Heart left ventricle (tissue), 16 donors: ENCODE measurements at regions not wholly inside any gene's neighbourhood (a gene's known extent, or its start where the extent isn't known, plus 50 kb on each side); places are given as distances from the start of the nearest gene placed in this dataset.

Experiments
- ATAC-seq, 4 donors: fragments of 200-7000 bp; cut with Tn5 transposase; one replicate each; pipeline ENCODE4 v1.9.1; 2020 to 2022; ENCODE audit warnings: moderate library complexity in 4 of 4, mild to moderate bottlenecking in 3 of 4, moderate number of reproducible peaks in 1 of 4
- DNase-seq, 5 donors: peaks; one replicate each; pipeline ENCODE4 v3.0.0-alpha.2; 2020
- H3K27ac ChIP-seq, 12 donors: fragments of 200-600 bp; sonication (generic) in 4 of 12; one replicate each; pipeline versions ENCODE4 v1.5.0 to v1.8.0; 2016 to 2022; ENCODE audit warnings: mild to moderate bottlenecking in 2 of 12
- H3K27me3 ChIP-seq, 9 donors: fragments of 200-600 bp; sonication (generic) in 2 of 9; one replicate each; pipeline versions ENCODE4 v1.5.1 to v1.8.0; 2016 to 2022; ENCODE audit warnings: mild to moderate bottlenecking in 3 of 9
- H3K36me3 ChIP-seq, 9 donors: fragments of 200-600 bp; sonication (generic) in 2 of 9; one replicate each; pipeline versions ENCODE4 v1.5.0 to v1.8.0; 2018 to 2022; ENCODE audit warnings: mild to moderate bottlenecking in 2 of 9
- H3K4me1 ChIP-seq, 12 donors: fragments of 200-600 bp; sonication (generic) in 4 of 12; one replicate each; pipeline versions ENCODE4 v1.5.0 to v1.8.0; 2016 to 2022; ENCODE audit warnings: mild to moderate bottlenecking in 3 of 12
- H3K4me3 ChIP-seq, 12 donors: fragments of 200-600 bp; sonication (generic) in 4 of 12; one replicate each; pipeline versions ENCODE4 v1.5.0 to v1.8.0; 2017 to 2022; ENCODE audit warnings: mild to moderate bottlenecking in 9 of 12, moderate library complexity in 4 of 12
- H3K9me3 ChIP-seq, 12 donors: fragments of 200-600 bp; sonication (generic) in 4 of 12; one replicate each; pipeline versions ENCODE4 v1.5.0 to v1.8.0; 2016 to 2022; ENCODE audit warnings: mild to moderate bottlenecking in 1 of 12
- CTCF ChIP-seq, 12 donors: fragments of 200-600 bp; sonication (generic) in 4 of 12; IDR thresholded peaks; one replicate each; pipeline versions ENCODE4 v1.5.0 to v1.8.0; 2018 to 2022; ENCODE audit warnings: antibody characterized with exemption in 12 of 12, mild to moderate bottlenecking in 5 of 12
- POLR2A ChIP-seq, 2 donors: fragments of 450-650 bp; IDR thresholded peaks; one replicate each; pipeline ENCODE4 v1.6.1; 2017; ENCODE audit warnings: antibody characterized with exemption in 2 of 2, mild to moderate bottlenecking in 2 of 2, moderate library complexity in 2 of 2
- WGBS, 4 donors: extraction: QIAGEN DNeasy Blood & Tissue Kit in 2 of 4; methylation state at CpG; one replicate each; pipeline versions ENCODE4 v1.1.5 to v1.1.7; 2013 to 2018; 5-methylcytosine and 5-hydroxymethylcytosine counted together
- intact Hi-C, 10 donors: fragments of 100-400 bp; cut with DNase I; formaldehyde crosslinking; loops; one replicate each; pipeline versions ENCODE4 v1.11.1 to v1.14.2; 2022
- donor health status: ischemic (EF 13 %, LVEDD 7.1; RV severe dilation, severe dysfunction).
- donor health status: healthy with polysubstance abuse.
- donor health status: DM: no; HTN: yes; CAD: no.
- donor health status: DM: no; HTN: no; CAD: no.
- donor health status: ischemic (EF 25% LVEDD 6.9; RV normal size, moderate dysfunction).
- donor health status: ischemic (EF 25% LVEDD 5.7; RV mildly dilated, moderate dysfunction).
- donor health status: healthy.
- donor health status: DM: yes; HTN: yes; CAD: no.
- donor health status: ischemic (EF 35%, LVEDD 5.7; RV mildly dilated, moderate dysfunction).
- donor health status: nonischemic (EF 11% LVEDD 7.7; RV severe dilation, severe dysfunction).
- donor health status: DM: yes; HTN: yes; CAD: no.
- donor health status: PGD.
- donor health status: ischemic (EF 29% LVEDD 5.4; RV normal size, mild dysfunction).
- donor health status: nonischemic (EF 23%, LVEDD 6.1; RV moderate dilation, normal function).

DNA sequence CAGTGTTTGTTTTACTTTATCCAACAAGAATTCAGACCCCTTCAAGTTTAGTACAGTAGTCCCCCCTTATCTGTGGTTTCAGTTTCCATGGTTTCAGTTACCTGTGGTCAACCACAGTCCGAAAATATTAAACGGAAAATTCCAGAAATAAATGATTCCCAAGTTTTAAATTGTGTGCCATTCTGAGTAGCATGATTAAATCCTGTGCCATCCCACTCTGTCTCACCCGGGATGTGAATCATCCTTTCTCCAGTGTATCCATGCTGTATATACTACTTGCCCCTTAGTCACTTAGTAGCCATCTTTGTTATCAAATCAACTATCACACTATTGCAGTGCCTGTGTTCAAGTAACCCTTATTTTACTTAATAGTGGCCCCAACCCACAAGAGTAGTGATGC lies 153.8 kb upstream of the RASA1 start:
- intact Hi-C loops: no loop called here

GRCh38 chr5:87114631-87115030 lies 153.1 kb upstream of the RASA1 start:
- Histone ChIP-seq H3K4me1 (peaks cover 0 to 4% (median 0%) of the 10 kb centered on the region in 12 donors), H3K9me3 (no peaks in the 10 kb centered on the region), H3K27ac (no peak overlapping the region), H3K4me3 (no peak overlapping the region), H3K27me3 (no peaks in the 10 kb centered on the region), H3K36me3 (no peaks in the 10 kb centered on the region)
- WGBS, 4 donors: 60 to 69% (median 63%) methylated on average over 4 of the region's 4 CpGs
- DNase-seq (no peak), ATAC-seq (no peak)
- intact Hi-C loops: no loop called here
- no peak for TF ChIP-seq CTCF (IDR thresholded peaks at IDR 0.05)
- TF ChIP-seq POLR2A (IDR thresholded peaks at IDR 0.05): no peak

More for the DNA sequence above, 153.8 kb upstream of the RASA1 start:
- ATAC-seq (no peak), DNase-seq (no peak)
- TF ChIP-seq CTCF (IDR thresholded peaks at IDR 0.05) (no peak), POLR2A (IDR thresholded peaks at IDR 0.05) (no peak)
- Histone ChIP-seq H3K4me3 (no peak overlapping the region), H3K4me1 (no peaks in the 10 kb centered on the region), H3K9me3 (no peaks in the 10 kb centered on the region), H3K27ac (no peak overlapping the region), H3K27me3 (no peaks in the 10 kb centered on the region), H3K36me3 (no peaks in the 10 kb centered on the region)
- 81 to 89% (median 84%) methylated on average over 3 of the region's 3 CpGs for WGBS, 4 donors

DNA sequence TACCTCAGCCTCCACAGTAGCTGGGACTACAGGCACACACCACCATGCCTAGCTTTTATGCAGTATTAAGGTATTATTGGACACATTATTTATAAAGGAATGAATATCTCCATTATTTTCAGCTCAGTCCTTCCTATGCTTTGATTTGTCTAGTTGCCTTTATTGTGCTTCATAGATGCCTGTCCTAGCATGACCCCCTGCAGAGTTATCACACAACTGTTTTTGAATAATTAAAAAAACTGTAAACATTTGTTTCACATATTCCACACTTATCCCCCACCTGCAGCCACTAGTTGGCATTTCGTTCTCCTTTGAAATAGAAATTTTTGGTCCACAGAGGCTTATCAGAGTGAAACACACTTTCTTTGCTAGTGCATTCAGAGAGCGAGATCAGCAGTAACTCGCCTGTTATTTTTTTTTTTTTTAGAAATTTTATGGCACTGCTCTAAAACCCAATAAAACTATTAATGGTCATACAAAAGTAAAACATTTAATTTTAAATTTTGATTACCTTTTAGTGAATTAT lies 151.8 kb upstream of the RASA1 start:
- Histone ChIP-seq H3K27me3 (no peaks in the 10 kb centered on the region), H3K27ac (no peak overlapping the region), H3K4me3 (no peak overlapping the region), H3K9me3 (no peaks in the 10 kb centered on the region), H3K4me1 (peaks cover 0 to 16% (median 0%) of the 10 kb centered on the region in 12 donors), H3K36me3 (no peaks in the 10 kb centered on the region)
- ATAC-seq (no peak), DNase-seq (no peak)
- intact Hi-C loops: no loop called here
- WGBS, 4 donors: 59 to 78% (median 72%) methylated on average over 3 of the region's 3 CpGs
- TF ChIP-seq CTCF (IDR thresholded peaks at IDR 0.05) (no peak), POLR2A (IDR thresholded peaks at IDR 0.05) (no peak)

GRCh38 chr5:87116825-87117512 lies 150.7 kb upstream of the RASA1 start:
- no peak for DNase-seq
- Histone ChIP-seq H3K4me1 (peaks cover 0 to 27% (median 0%) of the 10 kb centered on the region in 12 donors), H3K27ac (no peak overlapping the region), H3K4me3 (no peak overlapping the region), H3K27me3 (no peaks in the 10 kb centered on the region), H3K9me3 (no peaks in the 10 kb centered on the region), H3K36me3 (no peaks in the 10 kb centered on the region)
- 77 to 83% (median 80%) methylated on average over 2 of the region's 2 CpGs for WGBS, 4 donors
- no peak for TF ChIP-seq POLR2A (IDR thresholded peaks at IDR 0.05)
- no peak for TF ChIP-seq CTCF (IDR thresholded peaks at IDR 0.05)
- no peak for ATAC-seq
- intact Hi-C loops: no loop called here
